ENCODE measurements at regions not wholly inside any gene's neighbourhood (a gene's known extent, or its start where the extent isn't known, plus 50 kb on each side); places are given as distances from the start of the nearest gene placed in this dataset.

- DNase-seq, result no peak
Observed at GRCh38 chr4:26020881-26021280, 106.9 kb downstream of the SMIM20 start.

GRCh38 chr4:26021417-26022345, 107.7 kb downstream of the SMIM20 start:
- DNase-seq, result no peak

GRCh38 chr4:26022346-26023202, 108.6 kb downstream of the SMIM20 start:
- DNase-seq, result peak; percentile 43 to 49

- DNase-seq, result no peak
Observed at GRCh38 chr4:26023203-26023972, 109.4 kb downstream of the SMIM20 start.

- no peak for DNase-seq
Observed at GRCh38 chr4:26024079-26024478, 110.1 kb downstream of the SMIM20 start.

- DNase-seq, result no peak
Observed at GRCh38 chr4:26028133-26028792, 114.2 kb downstream of the SMIM20 start.

GRCh38 chr4:26028793-26029567, 115.0 kb downstream of the SMIM20 start:
- DNase-seq, result peak; percentile 29 to 37

- DNase-seq, result no peak
Observed at GRCh38 chr4:26029568-26030131, 115.6 kb downstream of the SMIM20 start.

- no peak for DNase-seq
Observed at GRCh38 chr4:26030260-26030667, 116.2 kb downstream of the SMIM20 start.

- no peak for DNase-seq
Observed at GRCh38 chr4:26030780-26031179, 116.8 kb downstream of the SMIM20 start.

GRCh38 chr4:26031704-26032103, 117.7 kb downstream of the SMIM20 start:
- no peak for DNase-seq

- DNase-seq, result no peak
Observed at GRCh38 chr4:26032142-26032541, 118.1 kb downstream of the SMIM20 start.

- DNase-seq, result no peak
Observed at GRCh38 chr4:26032630-26033317, 118.8 kb downstream of the SMIM20 start.

- DNase-seq, result no peak
Observed at GRCh38 chr4:26033389-26033788, 119.4 kb downstream of the SMIM20 start.

- DNase-seq, result no peak
Observed at GRCh38 chr4:26034849-26035248, 120.8 kb downstream of the SMIM20 start.

- no peak for DNase-seq
Observed at GRCh38 chr4:26035921-26036320, 121.9 kb downstream of the SMIM20 start.

GRCh38 chr4:26039639-26040359, 125.8 kb downstream of the SMIM20 start:
- DNase-seq, result no peak

GRCh38 chr4:26044524-26044923, 130.5 kb downstream of the SMIM20 start:
- DNase-seq, result no peak

GRCh38 chr4:26044983-26045382, 131.0 kb downstream of the SMIM20 start:
- no peak for DNase-seq

GRCh38 chr4:26047795-26048194, 133.8 kb downstream of the SMIM20 start:
- DNase-seq, result no peak
